Mucosa of descending colon (tissue), 3 donors: ENCODE measurements at regions not wholly inside any gene's neighbourhood (a gene's known extent, or its start where the extent isn't known, plus 50 kb on each side); places are given as distances from the start of the nearest gene placed in this dataset.

Experiments used
- ATAC-seq: fragments of 200-7000 bp; cut with Tn5 transposase; one replicate; pipeline ENCODE4 v1.9.1; 2020; ENCODE audit warnings: mild to moderate bottlenecking, moderate library complexity
- DNase-seq, 3 donors: peaks; one replicate each; pipeline ENCODE4 v3.0.0-alpha.2; 2020
- H3K36me3 ChIP-seq: fragments of 200-600 bp; one replicate; pipeline ENCODE4 v1.8.0; 2021; ENCODE audit warnings: low read depth, mild to moderate bottlenecking
- H3K4me1 ChIP-seq: fragments of 200-600 bp; one replicate; pipeline ENCODE4 v1.8.0; 2021; ENCODE audit warnings: low read depth, mild to moderate bottlenecking
- H3K4me3 ChIP-seq: fragments of 200-600 bp; one replicate; pipeline ENCODE4 v1.8.0; 2021; ENCODE audit warnings: mild to moderate bottlenecking
- H3K9me3 ChIP-seq: fragments of 200-600 bp; one replicate; pipeline ENCODE4 v1.8.0; 2021; ENCODE audit warnings: mild to moderate bottlenecking
- intact Hi-C, 2 donors: fragments of 100-400 bp; cut with DNase I in 1 of 2; cut with micrococcal nuclease in 1 of 2; formaldehyde crosslinking; loops; one replicate each; pipeline versions ENCODE4 v1.11.0 to v1.11.1; 2022; cut with DNase I, micrococcal nuclease
- TF ChIP-seq, protein P1 (sequence below): fragments of 200-600 bp; IDR thresholded peaks from one replicate; pipeline ENCODE4 v1.8.0; 2022; ENCODE audit warnings: antibody characterized with exemption, mild to moderate bottlenecking
- donor health status: DM: no; HTN: no; CAD: no; lungs with moderate emphysema.
- donor health status: DM: no; HTN: no; CAD: no.
- donor health status: DM: no; HTN: yes; CAD: no.

GRCh38 chr2:200725596-200725995 is 86.1 kb upstream of the BZW1 start:
- Histone ChIP-seq H3K4me1 (no peaks in the 10 kb centered on the region), H3K9me3 (no peaks in the 10 kb centered on the region), H3K36me3 (no peaks in the 10 kb centered on the region), H3K4me3 (no peak overlapping the region)
- TF ChIP-seq, protein P1, sequence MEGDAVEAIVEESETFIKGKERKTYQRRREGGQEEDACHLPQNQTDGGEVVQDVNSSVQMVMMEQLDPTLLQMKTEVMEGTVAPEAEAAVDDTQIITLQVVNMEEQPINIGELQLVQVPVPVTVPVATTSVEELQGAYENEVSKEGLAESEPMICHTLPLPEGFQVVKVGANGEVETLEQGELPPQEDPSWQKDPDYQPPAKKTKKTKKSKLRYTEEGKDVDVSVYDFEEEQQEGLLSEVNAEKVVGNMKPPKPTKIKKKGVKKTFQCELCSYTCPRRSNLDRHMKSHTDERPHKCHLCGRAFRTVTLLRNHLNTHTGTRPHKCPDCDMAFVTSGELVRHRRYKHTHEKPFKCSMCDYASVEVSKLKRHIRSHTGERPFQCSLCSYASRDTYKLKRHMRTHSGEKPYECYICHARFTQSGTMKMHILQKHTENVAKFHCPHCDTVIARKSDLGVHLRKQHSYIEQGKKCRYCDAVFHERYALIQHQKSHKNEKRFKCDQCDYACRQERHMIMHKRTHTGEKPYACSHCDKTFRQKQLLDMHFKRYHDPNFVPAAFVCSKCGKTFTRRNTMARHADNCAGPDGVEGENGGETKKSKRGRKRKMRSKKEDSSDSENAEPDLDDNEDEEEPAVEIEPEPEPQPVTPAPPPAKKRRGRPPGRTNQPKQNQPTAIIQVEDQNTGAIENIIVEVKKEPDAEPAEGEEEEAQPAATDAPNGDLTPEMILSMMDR: no peak
- intact Hi-C loops: no loop called here
- no peak for ATAC-seq
- DNase-seq: no peak

DNA sequence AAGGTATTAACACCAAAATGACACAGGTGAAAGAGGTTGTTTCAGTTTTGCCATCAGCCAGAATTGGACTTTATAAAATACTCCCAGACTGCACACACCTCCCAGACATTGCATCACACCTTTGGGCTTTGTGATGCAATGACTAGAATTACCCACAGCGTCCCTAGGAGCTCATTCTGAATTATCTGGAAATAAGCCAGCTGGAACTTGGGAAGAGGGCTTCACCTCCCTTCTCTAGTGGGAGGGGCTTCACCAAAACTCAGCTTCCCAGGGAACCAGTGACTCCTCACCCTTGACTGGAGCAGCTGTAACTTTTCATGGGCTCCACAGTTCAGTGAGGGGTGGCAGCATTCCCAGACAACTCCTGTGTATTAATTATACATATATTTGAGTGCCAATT is 83.1 kb upstream of the BZW1 start:
- TF ChIP-seq, protein P1: no peak
- intact Hi-C loops: no loop called here
- ATAC-seq: no peak

DNA sequence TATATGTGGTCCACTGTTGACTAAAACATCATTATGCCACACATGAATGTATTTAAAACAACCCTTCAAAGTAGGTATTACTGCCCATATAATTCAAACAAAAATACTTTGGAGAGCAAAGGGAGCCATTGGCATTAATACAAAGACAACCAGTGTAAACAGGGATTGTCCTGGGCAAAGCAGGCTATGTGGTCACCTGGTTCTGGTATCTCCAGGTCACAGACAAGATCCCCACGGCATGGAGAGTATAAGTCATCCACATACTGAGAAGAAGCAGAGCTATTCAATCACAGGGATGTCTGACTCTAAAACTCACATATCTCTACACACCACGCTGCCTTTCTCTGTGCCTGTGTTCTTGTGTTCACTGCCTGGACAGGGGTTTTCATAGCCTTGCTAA is 81.4 kb upstream of the BZW1 start:
- Histone ChIP-seq H3K9me3 (no peaks in the 10 kb centered on the region), H3K4me1 (no peaks in the 10 kb centered on the region), H3K36me3 (no peaks in the 10 kb centered on the region), H3K4me3 (no peak overlapping the region)
- no peak for ATAC-seq
- TF ChIP-seq, protein P1: no peak
- intact Hi-C loops: no loop called here
- DNase-seq: no peak

More for the DNA sequence above, 83.1 kb upstream of the BZW1 start:
- no peak for DNase-seq
- no peaks in the 10 kb centered on the region for H3K36me3 ChIP-seq
- H3K4me1 ChIP-seq: no peaks in the 10 kb centered on the region
- no peaks in the 10 kb centered on the region for H3K9me3 ChIP-seq
- no peak overlapping the region for H3K4me3 ChIP-seq

DNA sequence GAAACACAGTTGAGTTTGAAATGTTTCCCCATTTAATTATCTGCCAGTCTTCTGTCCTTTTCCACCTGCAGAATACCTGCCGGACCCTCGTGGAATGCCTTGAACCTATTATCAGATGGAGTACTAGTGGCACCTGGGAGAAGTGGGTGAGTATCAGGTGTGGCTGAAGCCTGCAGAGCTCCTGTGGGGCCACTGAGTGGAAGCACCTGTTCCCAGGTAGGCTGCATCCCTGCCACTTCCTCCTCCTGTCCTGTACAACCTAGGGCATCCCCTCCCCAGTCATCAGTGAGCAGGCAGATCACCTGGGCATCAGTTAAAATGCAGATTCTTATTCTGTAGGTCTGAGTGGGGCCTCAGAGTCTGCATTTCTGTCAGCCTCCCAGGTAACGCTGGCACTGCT is 80.8 kb upstream of the BZW1 start:
- H3K9me3 ChIP-seq: no peaks in the 10 kb centered on the region
- H3K4me1 ChIP-seq: no peaks in the 10 kb centered on the region
- H3K36me3 ChIP-seq: no peaks in the 10 kb centered on the region
- ATAC-seq: peak; percentile 51
- H3K4me3 ChIP-seq: no peak overlapping the region
- TF ChIP-seq, protein P1: no peak
- no peak for DNase-seq
- intact Hi-C loops: no loop called here

GRCh38 chr2:200732866-200733265 is 78.8 kb upstream of the BZW1 start:
- Histone ChIP-seq H3K9me3 (no peaks in the 10 kb centered on the region), H3K36me3 (no peaks in the 10 kb centered on the region), H3K4me1 (no peaks in the 10 kb centered on the region), H3K4me3 (no peak overlapping the region)
- no peak for ATAC-seq
- intact Hi-C loops: no loop called here
- TF ChIP-seq, protein P1: no peak
- DNase-seq: no peak

GRCh38 chr2:200733713-200734198 is 78.0 kb upstream of the BZW1 start:
- ATAC-seq (no peak), DNase-seq (no peak)
- Histone ChIP-seq H3K4me3 (no peak overlapping the region), H3K4me1 (no peaks in the 10 kb centered on the region), H3K9me3 (no peaks in the 10 kb centered on the region), H3K36me3 (no peaks in the 10 kb centered on the region)
- TF ChIP-seq, protein P1: no peak
- intact Hi-C loops: no loop called here
